K562 (cell line): ENCODE measurements at regions not wholly inside any gene's neighbourhood (a gene's known extent, or its start where the extent isn't known, plus 50 kb on each side); places are given as distances from the start of the nearest gene placed in this dataset.

ENCODE experiments used
- ATAC-seq: fragments of 200-7000 bp; cut with Tn5 transposase; 3 replicates; pipeline ENCODE4 v1.9.1; 2020; ENCODE audit warnings: moderate library complexity
- BruUV-seq: library from RNA; stranded (reverse); fragments of 400-500 nt; replicated peaks from 2 replicates; lab custom pipeline; 2021; lab: Mats Ljungman, UMichigan
- CTCF ChIA-PET: fragments of 300-600 bp; formaldehyde crosslinking; extraction: SDS; loops from one replicate; lab custom pipeline; 2021; ENCODE audit warnings: low intra/inter-chr PET ratio; lab: Yijun Ruan, JAX
- POLR2A ChIA-PET: fragments of 300-600, 350-650 bp; sonication (Branson Sonifier 250); formaldehyde crosslinking; extraction: SDS; loops from one replicate; lab custom pipeline; 2021; ENCODE audit warnings: antibody characterized with exemption, inconsistent platforms; lab: Yijun Ruan, JAX
- DNase-seq, 4 experiments: peaks; one replicate each; pipeline versions ENCODE4 v3.0.0 to v3.0.0-alpha.2; 2011 to 2018; ENCODE audit warnings: low spot score in 3 of 4, mixed read lengths in 3 of 4; ENCODE audit errors: extremely low read depth in 1 of 4
- FAIRE-seq: peaks from 2 replicates; lab custom pipeline; 2011; peaks lifted over from hg19 to GRCh38; lab: Jason Lieb, UNC
- H2AFZ ChIP-seq: 2 replicates; pipeline ENCODE4 v1.6.0; 2011; ENCODE audit warnings: low read depth, low read length, control low read depth, inconsistent platforms
- H3K27ac ChIP-seq: fragments of 200-600 bp; 3 replicates; pipeline ENCODE4 v1.8.0; 2011; ENCODE audit warnings: low read depth, mild to moderate bottlenecking, control low read depth, inconsistent platforms, low read length, moderate library complexity, mixed read lengths; ENCODE audit errors: extremely low read depth
- H3K27me3 ChIP-seq, 2 experiments: fragments of 300-600 bp in 1 of 2; 2 replicates in 1 of 2; 3 replicates in 1 of 2; pipeline versions ENCODE4 v1.6.0 to v1.8.0; 2011; ENCODE audit warnings: inconsistent platforms in 2 of 2, low read length in 2 of 2, mild to moderate bottlenecking in 1 of 2, mixed read lengths in 1 of 2, moderate library complexity in 1 of 2; ENCODE audit not compliant: control insufficient read depth in 2 of 2, insufficient read depth in 2 of 2
- H3K36me3 ChIP-seq: fragments of 300-600 bp; 3 replicates; pipeline ENCODE4 v1.8.0; 2011; ENCODE audit warnings: mild to moderate bottlenecking, low read length, inconsistent platforms; ENCODE audit not compliant: control insufficient read depth, insufficient read depth
- H3K4me1 ChIP-seq, 2 experiments: fragments of 200-600 bp in 1 of 2; replicated peaks in 1 of 2; 2 replicates in 1 of 2; 3 replicates in 1 of 2; pipeline versions ENCODE4 v1.5.1 to v1.8.0; 2011; ENCODE audit warnings: inconsistent platforms in 2 of 2, low read length in 2 of 2, mild to moderate bottlenecking in 1 of 2, mixed read lengths in 1 of 2, moderate library complexity in 1 of 2; ENCODE audit not compliant: control insufficient read depth in 2 of 2, insufficient read depth in 2 of 2
- H3K4me2 ChIP-seq: 2 replicates; pipeline ENCODE4 v1.6.1; 2011; ENCODE audit warnings: low read length, control low read depth, inconsistent platforms, mixed read lengths; ENCODE audit not compliant: insufficient read depth
- H3K4me3 ChIP-seq: fragments of 200-600 bp; sonication (generic), shearing (Covaris generic); 2 replicates; pipeline ENCODE4 v1.5.1; 2016; ENCODE audit warnings: control low read depth, inconsistent platforms
- H3K79me2 ChIP-seq: fragments of 200-600 bp; 3 replicates; pipeline ENCODE4 v1.8.0; 2011; ENCODE audit warnings: low read length, inconsistent platforms; ENCODE audit not compliant: control insufficient read depth, insufficient read depth
- H3K9ac ChIP-seq, 2 experiments: 2 replicates each; pipeline versions ENCODE4 v1.6.0 to v1.6.1; 2011; ENCODE audit warnings: low read depth in 2 of 2, low read length in 2 of 2, control low read depth in 1 of 2, inconsistent platforms in 1 of 2, mild to moderate bottlenecking in 1 of 2, mixed read lengths in 1 of 2; ENCODE audit not compliant: insufficient read depth in 1 of 2
- H3K9me1 ChIP-seq: one replicate; pipeline ENCODE4 v1.6.0; 2011; ENCODE audit warnings: inconsistent platforms, mild to moderate bottlenecking, low read length, moderate library complexity; ENCODE audit not compliant: control insufficient read depth, insufficient read depth
- H3K9me3 ChIP-seq: replicated peaks from 2 replicates; pipeline ENCODE4 v1.5.1; 2011; ENCODE audit warnings: low read depth, low read length, inconsistent platforms; ENCODE audit not compliant: control insufficient read depth, insufficient read depth
- H4K20me1 ChIP-seq: replicated peaks from 2 replicates; pipeline ENCODE4 v1.6.1; 2011; ENCODE audit warnings: low read length, inconsistent platforms, mixed read lengths; ENCODE audit not compliant: control insufficient read depth, insufficient read depth
- HDAC1 ChIP-seq, 2 experiments: fragments of 450-650 bp; IDR thresholded peaks; 2 replicates each; pipeline ENCODE4 v1.6.1; 2016 to 2017; ENCODE audit warnings: inconsistent platforms in 1 of 2, mild to moderate bottlenecking in 1 of 2, moderate library complexity in 1 of 2
- ILF3 ChIP-seq: fragments of 450-650 bp; IDR thresholded peaks from 2 replicates; pipeline ENCODE4 v1.6.1; 2018; ENCODE audit warnings: antibody characterized with exemption, mild to moderate bottlenecking, moderate library complexity, borderline replicate concordance
- KDM4B ChIP-seq, 2 experiments: fragments of 450-650 bp in 1 of 2; sonication (generic) in 1 of 2; IDR thresholded peaks; 2 replicates each; pipeline ENCODE4 v1.6.1; 2016 to 2017; ENCODE audit warnings: borderline replicate concordance in 2 of 2, antibody characterized with exemption in 1 of 2, low read depth in 1 of 2, mild to moderate bottlenecking in 1 of 2
- SMARCC2 ChIP-seq: fragments of 450-650 bp; IDR thresholded peaks from 2 replicates; pipeline ENCODE4 v1.6.1; 2017; ENCODE audit warnings: antibody characterized with exemption, moderate library complexity, mild to moderate bottlenecking, low read depth
- SRSF7 ChIP-seq: fragments of 200-400 bp; formaldehyde crosslinking; optimal IDR thresholded peaks from 2 replicates; pipeline ENCODE3; 2017; ENCODE audit warnings: mild to moderate bottlenecking, low read depth, low read length
- TAF9B ChIP-seq: fragments of 450-650 bp; IDR thresholded peaks from 2 replicates; pipeline ENCODE4 v1.6.1; 2018; ENCODE audit warnings: mild to moderate bottlenecking; ENCODE audit not compliant: partially characterized antibody
- ZBTB7A ChIP-seq: IDR thresholded peaks from 2 replicates; pipeline ENCODE4 v1.6.1; 2011; ENCODE audit warnings: low read depth, mild to moderate bottlenecking, low read length, moderate library complexity, borderline replicate concordance; ENCODE audit not compliant: control insufficient read depth
- ZNF146 ChIP-seq: IDR thresholded peaks from one replicate; pipeline ENCODE4 v1.6.1; 2018; ENCODE audit warnings: missing compliant biosample characterization; ENCODE audit not compliant: unreplicated experiment
- ZNF707 ChIP-seq: fragments of 250-450 bp; sonication (Bioruptor Pico); conservative IDR thresholded peaks from 2 replicates; pipeline ENCODE4 v1.8.0; 2022; ENCODE audit warnings: inconsistent platforms, mild to moderate bottlenecking, moderate library complexity
- WGBS: fragments of 100-300 bp; shearing (Covaris generic); methylation state at CpG from one replicate; pipeline ENCODE4 v1.1.6; 2016; ENCODE audit warnings: low coverage, mixed read lengths; ENCODE audit not compliant: insufficient coverage; ENCODE audit errors: missing lambda C conversion rate; 5-methylcytosine and 5-hydroxymethylcytosine counted together
- in situ Hi-C: fragments of 300-500 bp; cut with MboI; formaldehyde crosslinking; loops from 4 replicates; pipeline ENCODE4 v1.15.0; 2018; ENCODE audit warnings: inconsistent platforms, mixed read lengths
- intact Hi-C: fragments of 100-400 bp; cut with micrococcal nuclease; formaldehyde crosslinking; loops from 2 replicates; pipeline ENCODE4 v1.14.2; 2022

DNA sequence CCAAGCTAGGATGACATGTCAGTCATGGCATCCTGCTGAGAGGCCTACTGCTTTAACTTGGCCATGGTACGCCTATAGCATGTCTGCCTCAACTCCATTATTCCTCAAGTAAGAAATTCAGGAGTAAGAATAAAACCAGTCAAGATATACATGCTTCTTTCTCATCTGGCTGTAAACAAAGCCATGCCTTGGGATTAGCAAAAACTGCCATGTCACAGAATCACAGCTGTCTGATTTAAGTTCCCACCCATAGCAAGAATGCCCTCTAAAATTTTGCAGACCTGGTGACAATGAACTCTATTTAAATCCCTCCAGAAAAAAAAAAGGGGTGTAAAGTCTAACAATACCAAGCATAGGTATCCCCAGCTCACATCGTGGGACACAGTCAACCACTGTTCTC is 55.6 kb upstream of the ACAN start (continued):
- TF ChIP-seq ZBTB7A = no peak
- TF ChIP-seq KDM4B (IDR thresholded peaks at IDR 0.05; ENCODE audit: borderline replicate concordance in 2 of 2, low read depth in 1 of 2) = no peak
- TF ChIP-seq ZNF146 = no peak
- TF ChIP-seq HDAC1 (IDR thresholded peaks at IDR 0.05) = no peak
- TF ChIP-seq ILF3 = no peak
- no peak for TF ChIP-seq SRSF7
- no peak for TF ChIP-seq TAF9B
- no peak for TF ChIP-seq SMARCC2
- TF ChIP-seq, all 486 proteins: peak for 0

DNA sequence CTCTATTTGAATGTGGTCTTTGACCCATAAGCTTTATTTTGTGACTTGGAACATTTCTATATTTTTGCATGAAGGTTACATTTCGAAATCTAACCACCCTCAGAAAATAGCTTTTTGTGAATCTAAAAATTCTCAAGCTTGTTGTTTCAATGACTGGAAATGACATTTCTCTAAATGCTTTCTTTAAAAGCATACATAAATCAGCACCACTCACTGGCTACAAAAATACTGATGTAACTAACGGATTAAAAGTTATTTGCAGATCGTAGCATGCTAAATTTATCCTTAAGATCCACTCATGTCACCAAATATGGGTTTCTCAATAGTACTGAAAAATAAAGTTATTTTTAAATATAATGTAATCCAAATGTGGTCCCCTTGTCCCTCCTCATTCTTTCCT is 55.2 kb upstream of the ACAN start:
- in situ Hi-C loops (no loop called here), intact Hi-C loops (no loop called here)
- H3K36me3 ChIP-seq = no peaks in the 10 kb centered on the region
- POLR2A ChIA-PET = interaction anchor here (0.7 kb wide), 1 partner anchor 739 kb away, joined by 3 read pairs; no protein-coding TSS in a partner anchor
- CTCF ChIA-PET = no interaction called here
- no peaks in the 10 kb centered on the region for H4K20me1 ChIP-seq
- H3K79me2 ChIP-seq = no peaks in the 10 kb centered on the region
- H3K4me3 ChIP-seq = no peak overlapping the region
- TF ChIP-seq ZNF707 (CRISPR knock-in tag) = no peak
- ATAC-seq (no peak), FAIRE-seq (no peak), DNase-seq (no peak)
- H3K9me3 ChIP-seq = no peaks in the 10 kb centered on the region
- no TSS peak for BruUV-seq
- H3K27ac ChIP-seq = no peak overlapping the region
- H3K9ac ChIP-seq = no peak overlapping the region
- no peak overlapping the region for H3K4me2 ChIP-seq
- no peak overlapping the region for H2AFZ ChIP-seq
- peaks cover 0 to 5% of the 10 kb centered on the region in 2 experiments; a peak in 2 of 5 replicates for H3K27me3 ChIP-seq
- H3K9me1 ChIP-seq = no peaks in the 10 kb centered on the region
- H3K4me1 ChIP-seq = no peaks in the 10 kb centered on the region
- 0% methylated on average over 3 of the region's 3 CpGs for WGBS
